ENCODE measurements at regions not wholly inside any gene's neighbourhood (a gene's known extent, or its start where the extent isn't known, plus 50 kb on each side); places are given as distances from the start of the nearest gene placed in this dataset.

DNA sequence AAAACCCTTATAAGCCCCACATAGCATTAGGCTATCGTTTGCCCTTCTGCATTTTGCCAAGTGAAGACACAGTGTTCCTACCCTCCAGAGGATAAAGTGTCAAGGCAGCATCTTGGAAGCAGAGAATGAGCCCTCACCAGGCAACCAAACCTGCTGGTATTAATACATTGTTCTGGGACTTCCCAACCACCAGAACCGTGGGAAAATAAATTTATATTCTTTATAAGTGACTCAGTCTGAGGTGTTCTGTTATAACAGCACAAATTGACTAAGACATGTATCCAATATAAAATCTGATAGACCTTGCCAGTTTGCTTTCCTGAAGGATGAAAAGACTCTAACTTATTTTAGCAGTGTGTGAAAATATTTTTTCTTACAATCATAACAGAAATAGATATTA, 792.5 kb upstream of the LRRC4C start:
- TF ChIP-seq POLR2AphosphoS5 (IDR thresholded peaks at IDR 0.05): no peak
- TF ChIP-seq, protein P1, sequence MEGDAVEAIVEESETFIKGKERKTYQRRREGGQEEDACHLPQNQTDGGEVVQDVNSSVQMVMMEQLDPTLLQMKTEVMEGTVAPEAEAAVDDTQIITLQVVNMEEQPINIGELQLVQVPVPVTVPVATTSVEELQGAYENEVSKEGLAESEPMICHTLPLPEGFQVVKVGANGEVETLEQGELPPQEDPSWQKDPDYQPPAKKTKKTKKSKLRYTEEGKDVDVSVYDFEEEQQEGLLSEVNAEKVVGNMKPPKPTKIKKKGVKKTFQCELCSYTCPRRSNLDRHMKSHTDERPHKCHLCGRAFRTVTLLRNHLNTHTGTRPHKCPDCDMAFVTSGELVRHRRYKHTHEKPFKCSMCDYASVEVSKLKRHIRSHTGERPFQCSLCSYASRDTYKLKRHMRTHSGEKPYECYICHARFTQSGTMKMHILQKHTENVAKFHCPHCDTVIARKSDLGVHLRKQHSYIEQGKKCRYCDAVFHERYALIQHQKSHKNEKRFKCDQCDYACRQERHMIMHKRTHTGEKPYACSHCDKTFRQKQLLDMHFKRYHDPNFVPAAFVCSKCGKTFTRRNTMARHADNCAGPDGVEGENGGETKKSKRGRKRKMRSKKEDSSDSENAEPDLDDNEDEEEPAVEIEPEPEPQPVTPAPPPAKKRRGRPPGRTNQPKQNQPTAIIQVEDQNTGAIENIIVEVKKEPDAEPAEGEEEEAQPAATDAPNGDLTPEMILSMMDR (IDR thresholded peaks at IDR 0.05): no peak
- no peak for TF ChIP-seq POLR2A (IDR thresholded peaks at IDR 0.05)
